ENCODE measurements at regions not wholly inside any gene's neighbourhood (a gene's known extent, or its start where the extent isn't known, plus 50 kb on each side); places are given as distances from the start of the nearest gene placed in this dataset.

GRCh38 chr4:162322054-162322453 is 158.3 kb upstream of the FSTL5 start:
- FAIRE-seq (no peak), DNase-seq (ENCODE audit: low read depth) (no peak)
- Histone ChIP-seq H3K4me3 (ENCODE audit: low read depth, low read length) (no peak overlapping the region), H3K27me3 (ENCODE audit: control insufficient read depth, insufficient read depth, low read length) (no peaks in the 10 kb centered on the region), H3K36me3 (ENCODE audit: control insufficient read depth, insufficient read depth, low read length) (no peaks in the 10 kb centered on the region)
- no peak for TF ChIP-seq CTCF (IDR thresholded peaks at IDR 0.05; ENCODE audit: insufficient read depth, low read length, severe bottlenecking)

GRCh38 chr4:162285753-162286152 is 122.0 kb upstream of the FSTL5 start:
- FAIRE-seq (no peak), DNase-seq (ENCODE audit: low read depth) (no peak)
- Histone ChIP-seq H3K36me3 (ENCODE audit: control insufficient read depth, insufficient read depth, low read length) (no peaks in the 10 kb centered on the region), H3K27me3 (ENCODE audit: control insufficient read depth, insufficient read depth, low read length) (no peaks in the 10 kb centered on the region), H3K4me3 (ENCODE audit: low read depth, low read length) (no peak overlapping the region)
- no peak for TF ChIP-seq CTCF (IDR thresholded peaks at IDR 0.05; ENCODE audit: insufficient read depth, low read length, severe bottlenecking)

GRCh38 chr4:162282684-162283083 is 118.9 kb upstream of the FSTL5 start:
- no peak for FAIRE-seq

GRCh38 chr4:162274354-162274753 is 110.6 kb upstream of the FSTL5 start:
- Histone ChIP-seq H3K36me3 (ENCODE audit: control insufficient read depth, insufficient read depth, low read length) (no peaks in the 10 kb centered on the region), H3K27me3 (ENCODE audit: control insufficient read depth, insufficient read depth, low read length) (no peaks in the 10 kb centered on the region), H3K4me3 (ENCODE audit: low read depth, low read length) (no peak overlapping the region)
- TF ChIP-seq CTCF (IDR thresholded peaks at IDR 0.05; ENCODE audit: insufficient read depth, low read length, severe bottlenecking), result no peak
- DNase-seq (ENCODE audit: low read depth), result peak; percentile 50
- FAIRE-seq, result no peak

More at GRCh38 chr4:162282684-162283083, 118.9 kb upstream of the FSTL5 start:
- no peak for TF ChIP-seq CTCF (IDR thresholded peaks at IDR 0.05; ENCODE audit: insufficient read depth, low read length, severe bottlenecking)
- H3K4me3 ChIP-seq (ENCODE audit: low read depth, low read length), result no peak overlapping the region
- no peaks in the 10 kb centered on the region for H3K27me3 ChIP-seq (ENCODE audit: control insufficient read depth, insufficient read depth, low read length)
- DNase-seq (ENCODE audit: low read depth), result no peak
- H3K36me3 ChIP-seq (ENCODE audit: control insufficient read depth, insufficient read depth, low read length), result no peaks in the 10 kb centered on the region

DNA sequence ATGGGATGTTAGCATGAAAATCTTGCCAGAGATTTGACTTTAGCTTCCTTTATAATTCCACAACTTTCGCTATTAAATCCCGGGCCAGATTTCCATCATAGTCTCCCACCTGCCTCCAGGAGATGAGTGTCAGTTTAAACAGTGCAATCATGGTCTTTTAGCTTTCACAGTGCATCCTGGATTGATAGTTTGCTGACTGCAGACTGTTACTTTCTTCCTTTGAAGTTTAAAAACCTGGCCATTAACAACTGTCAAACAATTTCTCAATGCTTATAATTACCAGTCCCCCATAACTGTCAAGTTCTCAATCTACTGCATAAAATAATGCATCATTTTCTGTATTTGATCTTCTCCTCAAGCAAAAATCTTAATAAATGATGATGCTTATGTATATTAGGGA is 108.4 kb upstream of the FSTL5 start:
- H3K4me3 ChIP-seq (ENCODE audit: low read depth, low read length), result no peak overlapping the region
- no peaks in the 10 kb centered on the region for H3K36me3 ChIP-seq (ENCODE audit: control insufficient read depth, insufficient read depth, low read length)
- DNase-seq (ENCODE audit: low read depth) (no peak), FAIRE-seq (no peak)
- no peak for TF ChIP-seq CTCF (IDR thresholded peaks at IDR 0.05; ENCODE audit: insufficient read depth, low read length, severe bottlenecking)
- no peaks in the 10 kb centered on the region for H3K27me3 ChIP-seq (ENCODE audit: control insufficient read depth, insufficient read depth, low read length)

- FAIRE-seq (no peak), DNase-seq (ENCODE audit: low read depth) (no peak)
- H3K4me3 ChIP-seq (ENCODE audit: low read depth, low read length), result no peak overlapping the region
- H3K36me3 ChIP-seq (ENCODE audit: control insufficient read depth, insufficient read depth, low read length), result no peaks in the 10 kb centered on the region
- H3K27me3 ChIP-seq (ENCODE audit: control insufficient read depth, insufficient read depth, low read length), result no peaks in the 10 kb centered on the region
- no peak for TF ChIP-seq CTCF (IDR thresholded peaks at IDR 0.05; ENCODE audit: insufficient read depth, low read length, severe bottlenecking)
Observed at GRCh38 chr4:162268911-162269310, 105.1 kb upstream of the FSTL5 start.

Data from bronchial epithelial cell (primary cell).